ENCODE measurements at regions not wholly inside any gene's neighbourhood (a gene's known extent, or its start where the extent isn't known, plus 50 kb on each side); places are given as distances from the start of the nearest gene placed in this dataset.

DNA sequence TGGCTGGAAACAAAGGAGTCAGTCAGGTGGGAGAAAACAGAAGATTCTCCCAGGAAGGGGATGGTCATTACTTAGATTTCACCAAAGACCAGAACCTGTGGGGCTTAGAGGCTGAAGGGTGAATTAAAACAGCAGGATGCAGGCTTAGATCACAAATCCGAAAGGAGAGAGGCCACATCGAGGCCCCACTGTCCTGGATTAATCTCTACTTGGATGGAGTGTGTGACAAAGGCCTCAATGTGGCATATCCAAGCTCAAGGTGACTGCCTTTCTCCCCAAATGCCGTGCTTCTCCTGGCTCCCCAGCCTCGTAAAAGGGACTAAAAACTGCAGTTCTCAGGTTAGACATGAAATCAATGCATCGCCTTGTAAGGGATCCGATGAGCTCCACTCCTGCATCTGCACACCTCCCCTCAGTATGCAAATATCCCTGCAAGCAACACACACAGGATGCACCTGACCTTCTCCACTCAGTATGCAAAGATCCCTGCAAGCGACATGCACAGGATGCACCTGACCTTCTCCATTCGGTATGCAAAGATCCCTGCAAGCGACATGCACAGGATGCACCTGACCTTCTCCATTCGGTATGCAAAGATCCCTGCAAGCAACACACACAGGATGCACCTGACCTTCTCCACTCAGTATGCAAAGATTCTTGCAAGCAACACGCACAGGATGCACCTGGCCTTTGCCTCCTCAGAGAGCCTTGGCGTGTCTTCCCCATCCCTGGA is 447.4 kb downstream of the BRD1 start:
- TF ChIP-seq, protein P1, sequence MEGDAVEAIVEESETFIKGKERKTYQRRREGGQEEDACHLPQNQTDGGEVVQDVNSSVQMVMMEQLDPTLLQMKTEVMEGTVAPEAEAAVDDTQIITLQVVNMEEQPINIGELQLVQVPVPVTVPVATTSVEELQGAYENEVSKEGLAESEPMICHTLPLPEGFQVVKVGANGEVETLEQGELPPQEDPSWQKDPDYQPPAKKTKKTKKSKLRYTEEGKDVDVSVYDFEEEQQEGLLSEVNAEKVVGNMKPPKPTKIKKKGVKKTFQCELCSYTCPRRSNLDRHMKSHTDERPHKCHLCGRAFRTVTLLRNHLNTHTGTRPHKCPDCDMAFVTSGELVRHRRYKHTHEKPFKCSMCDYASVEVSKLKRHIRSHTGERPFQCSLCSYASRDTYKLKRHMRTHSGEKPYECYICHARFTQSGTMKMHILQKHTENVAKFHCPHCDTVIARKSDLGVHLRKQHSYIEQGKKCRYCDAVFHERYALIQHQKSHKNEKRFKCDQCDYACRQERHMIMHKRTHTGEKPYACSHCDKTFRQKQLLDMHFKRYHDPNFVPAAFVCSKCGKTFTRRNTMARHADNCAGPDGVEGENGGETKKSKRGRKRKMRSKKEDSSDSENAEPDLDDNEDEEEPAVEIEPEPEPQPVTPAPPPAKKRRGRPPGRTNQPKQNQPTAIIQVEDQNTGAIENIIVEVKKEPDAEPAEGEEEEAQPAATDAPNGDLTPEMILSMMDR (IDR thresholded peaks at IDR 0.05; ENCODE audit: low read depth, low read length, poor library complexity, severe bottlenecking), result no peak
- no peak for TF ChIP-seq EZH2phosphoT487 (IDR thresholded peaks at IDR 0.05; ENCODE audit: borderline replicate concordance, low read length)
- peak overlapping the region; percentile 67 for H3K4me3 ChIP-seq (ENCODE audit: low read length)
- H3K36me3 ChIP-seq (ENCODE audit: control insufficient read depth, low read length), result peaks cover 19% of the 10 kb centered on the region
- H3K9me3 ChIP-seq (ENCODE audit: control insufficient read depth, insufficient read depth, low read length), result peaks cover 39% of the 10 kb centered on the region
- H3K79me2 ChIP-seq (ENCODE audit: control insufficient read depth, low read length), result no peaks in the 10 kb centered on the region
- no peaks in the 10 kb centered on the region for H3K27me3 ChIP-seq (ENCODE audit: control insufficient read depth, low read length)
- H3K4me2 ChIP-seq (ENCODE audit: low read length), result peak overlapping the region; percentile 60
- no peaks in the 10 kb centered on the region for H4K20me1 ChIP-seq (ENCODE audit: control insufficient read depth, insufficient read depth, low read depth, low read length)
- peak overlapping the region; percentile 100 for H3K27ac ChIP-seq (ENCODE audit: low read depth, low read length)
- H3K4me1 ChIP-seq (ENCODE audit: control insufficient read depth, low read length), result peaks cover 66% of the 10 kb centered on the region
- H3K9me2 ChIP-seq (replicated peaks; ENCODE audit: control insufficient read depth, low read length), result no peaks in the 10 kb centered on the region
- peaks cover 28% of the 10 kb centered on the region for H3F3A ChIP-seq (ENCODE audit: control insufficient read depth, insufficient read depth)

DNA sequence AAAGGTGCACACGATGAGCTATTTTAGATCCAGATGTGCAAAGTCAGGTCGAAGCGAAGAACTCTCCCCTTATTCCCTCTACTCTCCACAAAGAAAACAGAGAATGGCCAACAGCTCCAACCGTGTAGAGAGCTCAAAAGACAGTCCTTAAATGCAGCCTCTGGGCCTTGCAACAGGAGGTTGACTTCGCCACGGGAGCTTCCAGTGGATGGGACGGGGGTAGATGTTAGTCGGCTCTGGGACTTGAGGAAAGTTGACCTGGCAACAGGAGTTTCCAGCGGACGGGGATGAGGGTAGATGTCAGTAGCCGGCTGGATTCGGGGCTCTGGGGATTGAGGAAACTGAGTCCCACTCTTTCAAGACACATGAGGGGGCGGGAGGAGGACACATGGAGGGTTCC is 450.4 kb downstream of the BRD1 start:
- Histone ChIP-seq H3K27ac (ENCODE audit: low read depth, low read length) (no peak overlapping the region), H4K20me1 (ENCODE audit: control insufficient read depth, insufficient read depth, low read depth, low read length) (no peaks in the 10 kb centered on the region), H3K4me2 (ENCODE audit: low read length) (no peak overlapping the region), H3K36me3 (ENCODE audit: control insufficient read depth, low read length) (peaks cover 19% of the 10 kb centered on the region), H3K9me3 (ENCODE audit: control insufficient read depth, insufficient read depth, low read length) (peaks cover 39% of the 10 kb centered on the region), H3K79me2 (ENCODE audit: control insufficient read depth, low read length) (no peaks in the 10 kb centered on the region), H3K9me2 (replicated peaks; ENCODE audit: control insufficient read depth, low read length) (no peaks in the 10 kb centered on the region), H3K4me3 (ENCODE audit: low read length) (no peak overlapping the region), H3F3A (ENCODE audit: control insufficient read depth, insufficient read depth) (peaks cover 28% of the 10 kb centered on the region), H3K4me1 (ENCODE audit: control insufficient read depth, low read length) (peaks cover 81% of the 10 kb centered on the region), H3K27me3 (ENCODE audit: control insufficient read depth, low read length) (no peaks in the 10 kb centered on the region)
- TF ChIP-seq EZH2phosphoT487 (IDR thresholded peaks at IDR 0.05; ENCODE audit: borderline replicate concordance, low read length), result no peak
- TF ChIP-seq, protein P1 (IDR thresholded peaks at IDR 0.05; ENCODE audit: low read depth, low read length, poor library complexity, severe bottlenecking), result no peak

DNA sequence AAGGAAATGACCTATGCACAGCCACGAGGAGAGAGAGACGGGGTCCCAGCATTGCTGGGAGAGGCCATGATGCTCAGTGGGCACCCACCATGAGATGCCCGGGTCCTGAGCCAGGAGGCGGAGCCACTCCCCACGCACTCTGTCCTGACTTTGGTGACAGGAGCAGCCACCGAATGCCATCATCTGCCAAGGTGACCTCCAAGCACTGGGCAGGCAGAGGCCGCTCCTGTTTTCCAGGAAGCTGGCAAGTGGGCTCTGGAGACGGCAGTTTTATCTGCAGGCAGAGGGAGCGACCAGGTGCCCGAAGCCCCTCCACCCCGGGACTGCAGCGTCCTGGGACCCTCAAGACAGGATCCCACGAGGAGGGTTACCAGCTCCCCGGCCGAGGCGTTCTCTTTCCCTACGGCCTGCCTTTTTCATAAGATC is 453.9 kb downstream of the BRD1 start:
- Histone ChIP-seq H3K4me1 (ENCODE audit: control insufficient read depth, low read length) (peaks cover 47% of the 10 kb centered on the region), H3K9me2 (replicated peaks; ENCODE audit: control insufficient read depth, low read length) (no peaks in the 10 kb centered on the region), H4K20me1 (ENCODE audit: control insufficient read depth, insufficient read depth, low read depth, low read length) (no peaks in the 10 kb centered on the region), H3K27me3 (ENCODE audit: control insufficient read depth, low read length) (no peaks in the 10 kb centered on the region), H3K4me2 (ENCODE audit: low read length) (no peak overlapping the region), H3K4me3 (ENCODE audit: low read length) (no peak overlapping the region), H3F3A (ENCODE audit: control insufficient read depth, insufficient read depth) (peaks cover 4% of the 10 kb centered on the region; the same call in 1 of the 2 replicates), H3K36me3 (ENCODE audit: control insufficient read depth, low read length) (peaks cover 3% of the 10 kb centered on the region), H3K79me2 (ENCODE audit: control insufficient read depth, low read length) (no peaks in the 10 kb centered on the region), H3K27ac (ENCODE audit: low read depth, low read length) (no peak overlapping the region), H3K9me3 (ENCODE audit: control insufficient read depth, insufficient read depth, low read length) (peaks cover 12% of the 10 kb centered on the region)
- TF ChIP-seq EZH2phosphoT487 (IDR thresholded peaks at IDR 0.05; ENCODE audit: borderline replicate concordance, low read length), result no peak
- TF ChIP-seq, protein P1 (IDR thresholded peaks at IDR 0.05; ENCODE audit: low read depth, low read length, poor library complexity, severe bottlenecking), result no peak
